Mucosa of descending colon (tissue), 3 donors: ENCODE measurements at regions not wholly inside any gene's neighbourhood (a gene's known extent, or its start where the extent isn't known, plus 50 kb on each side); places are given as distances from the start of the nearest gene placed in this dataset.

Source experiments
- ATAC-seq: fragments of 200-7000 bp; cut with Tn5 transposase; one replicate; pipeline ENCODE4 v1.9.1; 2020; ENCODE audit warnings: mild to moderate bottlenecking, moderate library complexity
- DNase-seq, 3 donors: peaks; one replicate each; pipeline ENCODE4 v3.0.0-alpha.2; 2020
- H3K36me3 ChIP-seq: fragments of 200-600 bp; one replicate; pipeline ENCODE4 v1.8.0; 2021; ENCODE audit warnings: low read depth, mild to moderate bottlenecking
- H3K4me1 ChIP-seq: fragments of 200-600 bp; one replicate; pipeline ENCODE4 v1.8.0; 2021; ENCODE audit warnings: low read depth, mild to moderate bottlenecking
- H3K4me3 ChIP-seq: fragments of 200-600 bp; one replicate; pipeline ENCODE4 v1.8.0; 2021; ENCODE audit warnings: mild to moderate bottlenecking
- H3K9me3 ChIP-seq: fragments of 200-600 bp; one replicate; pipeline ENCODE4 v1.8.0; 2021; ENCODE audit warnings: mild to moderate bottlenecking
- intact Hi-C, 2 donors: fragments of 100-400 bp; cut with DNase I in 1 of 2; cut with micrococcal nuclease in 1 of 2; formaldehyde crosslinking; loops; one replicate each; pipeline versions ENCODE4 v1.11.0 to v1.11.1; 2022; cut with DNase I, micrococcal nuclease
- TF ChIP-seq, protein P1 (sequence below): fragments of 200-600 bp; IDR thresholded peaks from one replicate; pipeline ENCODE4 v1.8.0; 2022; ENCODE audit warnings: antibody characterized with exemption, mild to moderate bottlenecking
- donor health status: DM: no; HTN: no; CAD: no; lungs with moderate emphysema.
- donor health status: DM: no; HTN: no; CAD: no.
- donor health status: DM: no; HTN: yes; CAD: no.

DNA sequence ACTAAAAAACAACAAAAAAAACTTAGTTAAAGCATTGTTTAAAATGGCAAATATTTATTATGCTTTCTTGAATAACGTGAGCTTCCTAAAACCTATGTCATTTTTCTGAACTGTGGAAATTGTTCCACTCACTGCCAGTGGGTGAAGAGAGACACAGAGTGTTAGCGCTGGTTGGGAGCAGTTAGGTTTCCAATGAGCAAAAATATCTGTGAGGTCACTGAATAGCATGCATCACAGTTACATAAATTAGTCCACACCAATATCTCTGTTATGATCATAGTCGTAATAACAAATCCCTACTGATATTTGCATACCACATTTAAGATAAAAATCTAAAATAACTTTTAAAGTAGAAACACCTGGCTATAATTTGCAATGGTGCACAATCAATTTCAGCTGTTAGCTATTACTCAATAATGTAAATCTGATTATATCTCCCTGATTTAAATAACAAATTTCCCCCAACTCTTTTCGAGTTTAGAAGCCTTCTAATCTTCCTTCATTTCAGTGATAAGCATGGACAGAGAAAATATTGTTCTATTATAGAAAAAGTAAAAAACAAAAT, 1094.0 kb upstream of the KLHL29 start:
- TF ChIP-seq, protein P1, sequence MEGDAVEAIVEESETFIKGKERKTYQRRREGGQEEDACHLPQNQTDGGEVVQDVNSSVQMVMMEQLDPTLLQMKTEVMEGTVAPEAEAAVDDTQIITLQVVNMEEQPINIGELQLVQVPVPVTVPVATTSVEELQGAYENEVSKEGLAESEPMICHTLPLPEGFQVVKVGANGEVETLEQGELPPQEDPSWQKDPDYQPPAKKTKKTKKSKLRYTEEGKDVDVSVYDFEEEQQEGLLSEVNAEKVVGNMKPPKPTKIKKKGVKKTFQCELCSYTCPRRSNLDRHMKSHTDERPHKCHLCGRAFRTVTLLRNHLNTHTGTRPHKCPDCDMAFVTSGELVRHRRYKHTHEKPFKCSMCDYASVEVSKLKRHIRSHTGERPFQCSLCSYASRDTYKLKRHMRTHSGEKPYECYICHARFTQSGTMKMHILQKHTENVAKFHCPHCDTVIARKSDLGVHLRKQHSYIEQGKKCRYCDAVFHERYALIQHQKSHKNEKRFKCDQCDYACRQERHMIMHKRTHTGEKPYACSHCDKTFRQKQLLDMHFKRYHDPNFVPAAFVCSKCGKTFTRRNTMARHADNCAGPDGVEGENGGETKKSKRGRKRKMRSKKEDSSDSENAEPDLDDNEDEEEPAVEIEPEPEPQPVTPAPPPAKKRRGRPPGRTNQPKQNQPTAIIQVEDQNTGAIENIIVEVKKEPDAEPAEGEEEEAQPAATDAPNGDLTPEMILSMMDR, result no peak
- ATAC-seq (no peak), DNase-seq (no peak)
- no peak overlapping the region for H3K4me3 ChIP-seq
- no peaks in the 10 kb centered on the region for H3K4me1 ChIP-seq
- intact Hi-C loops, result no loop called here
- H3K36me3 ChIP-seq, result no peaks in the 10 kb centered on the region
- no peaks in the 10 kb centered on the region for H3K9me3 ChIP-seq

DNA sequence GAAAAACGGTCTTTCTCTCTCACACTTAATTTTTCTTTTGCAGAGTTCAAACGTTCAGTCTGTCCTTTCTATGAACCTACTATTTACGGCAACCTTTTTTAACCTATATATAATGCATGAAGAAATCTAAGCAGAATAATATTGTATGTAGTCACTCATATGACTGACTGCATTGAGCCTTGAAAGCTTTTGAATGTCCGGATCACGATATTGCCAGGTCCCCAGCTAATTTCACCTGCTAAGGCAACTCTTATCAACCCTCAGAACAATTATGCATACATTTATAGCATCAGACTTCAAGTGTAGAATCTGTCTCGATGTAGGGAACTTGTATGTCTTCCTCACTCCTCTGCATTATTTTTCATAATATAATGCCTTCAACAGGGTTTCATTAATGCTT, 1083.8 kb upstream of the KLHL29 start:
- DNase-seq (no peak), ATAC-seq (no peak)
- TF ChIP-seq, protein P1, result no peak
- Histone ChIP-seq H3K4me1 (no peaks in the 10 kb centered on the region), H3K9me3 (peaks cover 3% of the 10 kb centered on the region), H3K36me3 (no peaks in the 10 kb centered on the region), H3K4me3 (no peak overlapping the region)
- intact Hi-C loops, result no loop called here

DNA sequence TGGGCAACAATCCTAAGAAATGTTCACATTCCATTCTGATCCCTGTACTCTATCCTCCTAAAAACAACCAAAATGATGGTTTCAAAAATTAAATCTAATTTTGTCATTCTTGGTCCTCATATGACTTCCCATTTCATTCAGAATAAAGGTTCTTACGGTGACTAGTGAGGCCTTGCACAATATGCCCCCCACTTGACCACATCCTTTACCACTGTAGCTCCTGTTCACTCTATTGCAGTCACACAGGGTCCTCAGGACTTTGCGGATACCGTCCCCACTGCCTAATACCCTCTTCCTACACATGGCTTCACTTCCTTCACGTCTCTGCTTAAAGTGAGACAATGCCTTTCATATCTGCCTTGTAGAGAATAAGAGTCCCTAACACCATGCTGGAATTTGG, 1058.7 kb upstream of the KLHL29 start:
- Histone ChIP-seq H3K36me3 (no peaks in the 10 kb centered on the region), H3K4me1 (no peaks in the 10 kb centered on the region), H3K9me3 (no peaks in the 10 kb centered on the region), H3K4me3 (no peak overlapping the region)
- TF ChIP-seq, protein P1, result no peak
- DNase-seq (no peak), ATAC-seq (no peak)
- intact Hi-C loops, result no loop called here

DNA sequence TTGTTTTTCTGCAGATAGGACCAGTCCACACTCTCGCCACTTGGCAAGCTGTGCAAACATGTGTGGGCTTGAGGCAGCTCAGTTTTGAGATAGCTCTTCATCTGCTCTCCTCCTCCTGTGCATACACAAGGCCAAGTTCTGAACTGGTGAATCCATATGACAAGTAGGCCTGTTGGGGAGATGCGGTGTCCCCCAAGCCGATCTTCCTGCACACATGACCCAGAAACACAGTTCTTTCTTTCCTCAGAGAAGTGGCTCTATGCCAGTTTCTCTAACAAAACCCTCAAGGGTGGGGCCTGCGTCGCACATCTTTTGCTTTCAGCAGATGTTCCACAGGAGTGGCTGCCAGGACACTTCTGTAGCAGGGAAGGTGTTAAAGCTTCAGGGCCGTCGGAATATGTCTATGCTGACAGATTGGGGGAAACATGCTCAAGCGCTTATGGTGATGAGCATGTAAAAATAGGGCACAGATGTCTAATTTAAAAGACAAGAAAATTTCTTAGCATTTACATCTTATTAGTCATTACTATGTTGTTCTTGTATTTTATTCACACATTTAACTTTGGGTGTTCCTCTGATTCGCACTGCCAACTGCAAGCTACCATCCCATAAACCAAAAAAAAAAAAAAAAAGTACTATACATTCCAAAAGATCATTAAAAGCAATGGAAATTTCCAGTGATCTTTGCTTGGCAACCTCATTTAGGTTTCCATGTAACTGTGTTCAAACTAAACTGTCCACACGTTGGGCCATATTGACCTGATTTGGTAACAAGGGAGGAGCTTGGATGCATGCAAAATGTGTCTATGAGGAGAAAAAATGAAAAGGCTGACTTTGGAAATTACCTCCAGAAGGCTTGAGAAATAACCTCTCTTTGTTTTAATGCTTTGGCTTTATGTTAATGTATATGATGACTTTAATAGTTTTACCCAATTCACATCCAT, 1055.5 kb upstream of the KLHL29 start:
- Histone ChIP-seq H3K4me1 (no peaks in the 10 kb centered on the region), H3K9me3 (no peaks in the 10 kb centered on the region), H3K36me3 (no peaks in the 10 kb centered on the region), H3K4me3 (no peak overlapping the region)
- intact Hi-C loops, result no loop called here
- TF ChIP-seq, protein P1, result no peak
- ATAC-seq, result no peak
- DNase-seq, result no peak

DNA sequence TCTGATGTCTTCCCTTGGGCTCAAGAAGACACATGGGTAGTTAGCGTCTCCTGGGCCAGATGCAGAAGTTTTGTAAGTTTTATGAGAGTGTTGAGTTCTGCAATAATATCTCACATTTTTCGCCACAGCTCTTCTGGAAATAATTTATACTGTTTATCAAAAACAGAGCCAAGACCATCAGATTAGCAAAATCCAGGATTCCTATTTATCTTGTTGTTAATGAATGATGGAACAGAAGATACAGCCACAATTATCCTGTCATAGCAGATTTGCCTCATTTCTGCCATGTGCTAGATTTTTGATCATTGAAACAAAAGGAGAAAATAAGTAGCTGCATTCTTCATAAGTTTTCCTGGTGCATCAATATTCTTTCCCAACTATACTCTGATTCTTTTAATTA, 1048.6 kb upstream of the KLHL29 start:
- H3K9me3 ChIP-seq, result no peaks in the 10 kb centered on the region
- TF ChIP-seq, protein P1, result no peak
- intact Hi-C loops, result no loop called here
- H3K4me1 ChIP-seq, result no peaks in the 10 kb centered on the region
- no peak overlapping the region for H3K4me3 ChIP-seq
- no peaks in the 10 kb centered on the region for H3K36me3 ChIP-seq
- ATAC-seq, result no peak
- no peak for DNase-seq
